Dendritic cell treated with granulocyte-macrophage colony-stimulating factor and Interleukin-4, amounts not matched to agents 40 ng/mL and 50 ng/mL, for 4 days (primary cell): ENCODE measurements at regions not wholly inside any gene's neighbourhood (a gene's known extent, or its start where the extent isn't known, plus 50 kb on each side); places are given as distances from the start of the nearest gene placed in this dataset.
"Not testable (repeated sequence)": the region's sequence is repeated elsewhere in the genome, so short reads cannot be mapped to it uniquely, and the experiment has no call there.

ENCODE experiments used
- H3K27ac Mint-ChIP-seq: one replicate; pipeline ENCODE4 v1.8.0; 2022; ENCODE audit warnings: mild to moderate bottlenecking, mixed read lengths
- H3K27me3 Mint-ChIP-seq: one replicate; pipeline ENCODE4 v1.8.0; 2022; ENCODE audit warnings: mild to moderate bottlenecking, mixed read lengths
- H3K36me3 Mint-ChIP-seq: one replicate; pipeline ENCODE4 v1.8.0; 2022; ENCODE audit warnings: low read depth, mixed read lengths
- H3K4me1 Mint-ChIP-seq: one replicate; pipeline ENCODE4 v1.8.0; 2022; ENCODE audit warnings: low read depth, mixed read lengths
- H3K4me3 Mint-ChIP-seq: one replicate; pipeline ENCODE4 v1.8.0; 2022; ENCODE audit warnings: mild to moderate bottlenecking, moderate library complexity, mixed read lengths
- H3K9me3 Mint-ChIP-seq: one replicate; pipeline ENCODE4 v1.8.0; 2022; ENCODE audit warnings: mixed read lengths
- intact Hi-C: fragments of 100-400 bp; cut with micrococcal nuclease; formaldehyde crosslinking; loops from one replicate; pipeline ENCODE4 v1.15.0; 2022

DNA sequence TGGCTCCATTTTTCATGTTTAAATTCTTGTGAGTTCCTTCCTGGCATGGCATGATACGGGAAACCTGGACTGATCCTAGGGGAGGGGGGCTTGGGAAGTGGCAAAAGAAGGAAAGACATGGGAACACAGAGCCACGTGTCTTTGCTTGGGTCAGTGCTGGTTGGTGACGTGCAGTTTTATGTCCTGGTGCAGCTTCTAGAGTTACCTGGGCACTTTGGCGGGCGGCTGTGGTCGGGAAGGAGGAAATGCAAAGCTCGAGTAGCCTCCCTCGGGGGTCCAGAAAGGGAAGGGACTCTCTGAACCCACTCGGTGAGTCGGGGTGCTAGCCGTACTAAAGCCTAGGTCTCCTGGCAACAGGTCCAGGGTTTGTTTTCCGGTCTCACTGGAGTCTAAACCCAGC, 94.6 kb downstream of the APOB start:
- intact Hi-C loops, result loop anchor here (10.0 kb wide), 1 partner anchor 554 kb away; no protein-coding TSS in a partner anchor
- Mint-ChIP-seq H3K27ac (no peak overlapping the region), H3K27me3 (peaks cover 3% of the 10 kb centered on the region), H3K36me3 (no peaks in the 10 kb centered on the region), H3K4me1 (no peaks in the 10 kb centered on the region), H3K9me3 (no peaks in the 10 kb centered on the region), H3K4me3 (no peak overlapping the region)

DNA sequence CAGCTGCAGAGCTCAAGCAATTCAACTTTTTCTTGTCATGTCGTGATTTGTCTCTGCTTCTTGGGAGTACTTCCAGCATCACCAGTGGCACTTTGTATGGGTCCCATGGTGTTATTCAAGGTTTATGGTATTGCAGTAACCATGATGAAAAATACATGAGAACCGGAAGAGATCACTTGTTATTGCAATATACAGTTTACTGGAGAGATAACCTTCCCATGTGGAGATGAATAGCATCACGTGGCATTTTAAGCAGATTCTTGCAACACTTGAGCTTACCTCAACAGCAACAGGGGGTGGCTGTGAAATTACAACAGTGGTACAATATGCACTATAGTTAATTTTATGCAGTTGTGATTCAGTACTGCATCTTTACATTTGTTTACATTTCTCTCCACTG, 97.4 kb downstream of the APOB start:
- H3K27ac Mint-ChIP-seq, result no peak overlapping the region
- no peak overlapping the region for H3K4me3 Mint-ChIP-seq
- peaks cover 3% of the 10 kb centered on the region for H3K27me3 Mint-ChIP-seq
- H3K36me3 Mint-ChIP-seq, result no peaks in the 10 kb centered on the region
- H3K9me3 Mint-ChIP-seq, result no peaks in the 10 kb centered on the region
- intact Hi-C loops, result loop anchor here (10.0 kb wide), 1 partner anchor 552 kb away; no protein-coding TSS in a partner anchor
- H3K4me1 Mint-ChIP-seq, result no peaks in the 10 kb centered on the region

GRCh38 chr2:20943721-20944120, 100.2 kb downstream of the APOB start:
- not testable (repeated sequence) for H3K27ac Mint-ChIP-seq, H3K4me3 Mint-ChIP-seq, H3K4me1 Mint-ChIP-seq, H3K9me3 Mint-ChIP-seq, H3K36me3 Mint-ChIP-seq, H3K27me3 Mint-ChIP-seq
- intact Hi-C loops, result loop anchor here (10.0 kb wide), 1 partner anchor 549 kb away; no protein-coding TSS in a partner anchor

GRCh38 chr2:20942646-20943125, 101.2 kb downstream of the APOB start:
- intact Hi-C loops, result loop anchor here (10.0 kb wide), 1 partner anchor 548 kb away; no protein-coding TSS in a partner anchor
- H3K9me3 Mint-ChIP-seq, result no peaks in the 10 kb centered on the region
- no peaks in the 10 kb centered on the region for H3K36me3 Mint-ChIP-seq
- peaks cover 3% of the 10 kb centered on the region for H3K27me3 Mint-ChIP-seq
- H3K27ac Mint-ChIP-seq, result no peak overlapping the region
- H3K4me3 Mint-ChIP-seq, result no peak overlapping the region
- no peaks in the 10 kb centered on the region for H3K4me1 Mint-ChIP-seq

GRCh38 chr2:20940856-20941255, 103.0 kb downstream of the APOB start:
- H3K4me3 Mint-ChIP-seq, result no peak overlapping the region
- H3K27ac Mint-ChIP-seq, result no peak overlapping the region
- no peaks in the 10 kb centered on the region for H3K4me1 Mint-ChIP-seq
- no peaks in the 10 kb centered on the region for H3K36me3 Mint-ChIP-seq
- intact Hi-C loops, result loop anchor here (10.0 kb wide), 1 partner anchor 546 kb away; no protein-coding TSS in a partner anchor
- H3K27me3 Mint-ChIP-seq, result peaks cover 3% of the 10 kb centered on the region
- no peaks in the 10 kb centered on the region for H3K9me3 Mint-ChIP-seq

DNA sequence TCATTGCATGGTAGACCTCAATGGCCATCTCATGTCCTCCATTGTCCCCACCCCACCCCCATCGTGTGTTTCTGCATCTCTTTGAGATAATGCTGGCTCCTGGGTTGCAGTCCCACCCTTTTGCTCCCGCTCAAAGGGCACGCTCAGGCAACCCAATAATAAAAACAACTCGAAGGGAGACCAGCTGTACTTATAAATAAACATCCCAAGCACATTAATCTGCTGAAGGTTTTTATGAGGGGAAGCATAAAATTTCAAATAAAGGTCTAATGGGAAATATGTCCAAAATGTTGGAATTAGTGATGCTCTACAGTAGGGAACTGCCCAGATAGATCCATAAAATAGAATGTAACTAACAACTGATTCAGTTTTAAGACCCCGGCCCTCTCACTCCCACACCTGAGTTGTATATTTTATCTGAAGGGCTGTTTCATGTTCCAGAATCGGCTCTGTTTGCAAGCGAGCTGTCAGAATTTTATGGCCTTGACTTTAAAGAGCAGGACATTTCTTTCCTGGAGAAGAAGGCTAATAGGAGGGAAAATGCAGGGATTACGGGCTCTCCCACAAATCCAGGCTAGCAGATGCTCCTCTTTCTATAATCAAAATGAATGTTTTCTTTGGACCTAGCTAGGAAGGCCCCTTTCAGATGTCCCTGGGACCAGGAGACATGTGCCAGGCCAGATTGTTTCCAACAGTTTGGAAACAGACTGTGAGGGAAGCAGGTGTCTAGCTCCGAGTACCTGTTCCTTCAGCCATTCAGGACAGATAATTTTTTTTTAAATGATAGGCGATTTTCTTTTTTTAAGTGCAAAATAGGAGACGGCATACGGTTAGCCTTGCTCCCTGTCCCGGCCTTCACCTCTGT, 103.7 kb downstream of the APOB start:
- H3K9me3 Mint-ChIP-seq, result no peaks in the 10 kb centered on the region
- H3K36me3 Mint-ChIP-seq, result no peaks in the 10 kb centered on the region
- no peaks in the 10 kb centered on the region for H3K4me1 Mint-ChIP-seq
- intact Hi-C loops, result loop anchor here (10.0 kb wide), 1 partner anchor 545 kb away; no protein-coding TSS in a partner anchor
- no peak overlapping the region for H3K27ac Mint-ChIP-seq
- H3K4me3 Mint-ChIP-seq, result no peak overlapping the region
- peaks cover 3% of the 10 kb centered on the region for H3K27me3 Mint-ChIP-seq

GRCh38 chr2:20937353-20937752, 106.5 kb downstream of the APOB start:
- no peaks in the 10 kb centered on the region for H3K9me3 Mint-ChIP-seq
- no peaks in the 10 kb centered on the region for H3K27me3 Mint-ChIP-seq
- no peak overlapping the region for H3K27ac Mint-ChIP-seq
- intact Hi-C loops, result no loop called here
- H3K4me3 Mint-ChIP-seq, result no peak overlapping the region
- H3K4me1 Mint-ChIP-seq, result no peaks in the 10 kb centered on the region
- H3K36me3 Mint-ChIP-seq, result no peaks in the 10 kb centered on the region

DNA sequence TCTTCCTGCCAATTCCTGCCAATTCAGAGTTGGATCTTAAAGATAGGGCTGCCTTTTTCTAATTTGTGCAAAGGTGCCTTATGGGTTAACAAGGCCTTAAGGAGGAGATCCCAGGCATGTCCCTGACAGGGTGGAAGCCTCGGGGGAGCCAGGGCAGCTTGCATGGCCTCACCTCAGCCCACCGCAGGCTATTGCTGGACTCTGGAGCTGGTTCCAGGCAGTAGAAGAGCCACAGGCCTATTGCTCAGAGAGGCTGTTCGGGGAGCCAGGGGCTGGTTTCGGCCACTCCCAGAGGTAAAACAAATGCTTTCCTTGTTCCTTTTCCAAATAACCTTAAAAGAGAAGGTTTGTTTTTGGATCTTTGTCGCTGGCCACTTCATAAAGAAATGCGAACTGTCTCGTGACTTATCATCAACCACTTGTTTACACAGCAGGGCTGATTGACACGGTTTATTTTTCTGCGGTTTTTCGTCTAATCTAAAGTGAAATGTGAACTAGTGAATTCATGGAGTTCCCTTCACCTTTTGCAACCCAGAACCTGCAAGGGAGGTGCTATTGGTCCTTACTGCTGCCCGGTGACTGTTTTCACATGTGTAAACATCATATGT, 108.6 kb downstream of the APOB start:
- H3K4me1 Mint-ChIP-seq, result no peaks in the 10 kb centered on the region
- H3K27me3 Mint-ChIP-seq, result no peaks in the 10 kb centered on the region
- no peaks in the 10 kb centered on the region for H3K9me3 Mint-ChIP-seq
- intact Hi-C loops, result no loop called here
- H3K4me3 Mint-ChIP-seq, result no peak overlapping the region
- H3K27ac Mint-ChIP-seq, result no peak overlapping the region
- H3K36me3 Mint-ChIP-seq, result no peaks in the 10 kb centered on the region

GRCh38 chr2:20934236-20934635, 109.6 kb downstream of the APOB start:
- no peaks in the 10 kb centered on the region for H3K4me1 Mint-ChIP-seq
- no peaks in the 10 kb centered on the region for H3K9me3 Mint-ChIP-seq
- H3K27me3 Mint-ChIP-seq, result no peaks in the 10 kb centered on the region
- H3K27ac Mint-ChIP-seq, result no peak overlapping the region
- H3K4me3 Mint-ChIP-seq, result no peak overlapping the region
- intact Hi-C loops, result no loop called here
- H3K36me3 Mint-ChIP-seq, result no peaks in the 10 kb centered on the region

DNA sequence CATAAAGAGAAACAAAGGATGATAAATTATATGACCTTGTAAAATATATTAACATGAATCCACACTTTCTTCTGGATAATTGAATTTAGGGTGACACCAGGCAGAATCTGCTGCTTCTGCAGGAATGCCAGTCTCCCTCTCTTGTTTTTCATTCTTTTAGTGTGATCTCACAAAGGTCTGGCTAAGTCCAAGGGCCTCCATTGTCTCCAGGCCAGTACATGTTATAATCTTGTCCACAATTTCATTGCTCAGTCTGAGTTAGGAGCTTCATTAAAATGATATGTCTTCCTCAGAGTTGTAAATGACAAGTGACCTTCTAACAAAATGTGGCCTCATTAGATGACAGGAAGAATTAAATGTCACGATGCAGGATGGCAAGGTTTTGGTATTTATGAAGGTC, 110.2 kb downstream of the APOB start:
- Mint-ChIP-seq H3K9me3 (no peaks in the 10 kb centered on the region), H3K27me3 (no peaks in the 10 kb centered on the region), H3K36me3 (no peaks in the 10 kb centered on the region), H3K27ac (no peak overlapping the region), H3K4me1 (no peaks in the 10 kb centered on the region), H3K4me3 (no peak overlapping the region)
- intact Hi-C loops, result no loop called here

GRCh38 chr2:20931346-20931745, 108.4 kb upstream of the LDAH start:
- intact Hi-C loops, result no loop called here
- no peak overlapping the region for H3K4me3 Mint-ChIP-seq
- H3K9me3 Mint-ChIP-seq, result peaks cover 7% of the 10 kb centered on the region
- no peaks in the 10 kb centered on the region for H3K4me1 Mint-ChIP-seq
- H3K36me3 Mint-ChIP-seq, result no peaks in the 10 kb centered on the region
- H3K27me3 Mint-ChIP-seq, result no peaks in the 10 kb centered on the region
- H3K27ac Mint-ChIP-seq, result no peak overlapping the region

DNA sequence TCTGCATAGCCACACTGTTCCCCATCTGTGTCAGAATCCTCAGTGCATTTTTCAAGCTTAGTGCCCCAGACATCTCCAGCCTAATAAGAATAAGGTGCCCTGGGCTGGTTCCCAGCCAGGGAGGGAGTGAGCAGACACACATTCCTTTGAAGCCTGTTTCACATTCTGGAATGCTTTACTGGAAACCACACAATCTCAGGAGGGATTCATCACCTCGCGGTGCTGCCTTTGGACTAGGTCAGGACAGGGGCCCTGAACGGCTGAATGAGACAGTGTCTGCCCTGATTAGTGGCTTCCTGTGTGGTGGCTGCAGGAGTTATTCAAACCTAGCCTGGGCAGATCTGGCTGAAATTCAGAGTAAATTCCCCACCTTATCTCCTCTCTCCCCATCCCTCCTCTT, 108.0 kb upstream of the LDAH start:
- Mint-ChIP-seq H3K27me3 (no peaks in the 10 kb centered on the region), H3K4me1 (no peaks in the 10 kb centered on the region), H3K4me3 (no peak overlapping the region), H3K36me3 (no peaks in the 10 kb centered on the region), H3K9me3 (peaks cover 7% of the 10 kb centered on the region), H3K27ac (no peak overlapping the region)
- intact Hi-C loops, result no loop called here

DNA sequence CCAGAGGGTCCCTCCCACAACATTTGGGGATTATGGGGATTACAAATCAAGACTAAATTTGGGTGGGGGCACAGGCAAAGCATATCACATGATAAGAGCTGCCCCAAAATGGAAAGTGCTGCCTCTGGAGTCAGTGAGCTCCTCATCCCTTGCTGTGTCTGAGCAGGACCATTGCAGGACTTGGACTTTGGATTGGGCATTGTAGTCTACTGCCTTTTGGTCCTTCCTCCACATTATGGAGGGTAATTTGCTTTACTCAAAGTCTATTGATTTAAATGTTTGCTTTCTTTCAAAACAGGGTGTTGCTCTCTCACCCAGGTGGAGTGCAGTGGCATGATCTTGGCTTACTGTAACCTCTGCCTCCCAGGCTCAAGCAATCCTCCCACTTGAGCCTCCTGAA, 106.8 kb upstream of the LDAH start:
- no peaks in the 10 kb centered on the region for H3K36me3 Mint-ChIP-seq
- no peaks in the 10 kb centered on the region for H3K27me3 Mint-ChIP-seq
- peaks cover 7% of the 10 kb centered on the region for H3K9me3 Mint-ChIP-seq
- intact Hi-C loops, result no loop called here
- H3K4me1 Mint-ChIP-seq, result no peaks in the 10 kb centered on the region
- no peak overlapping the region for H3K4me3 Mint-ChIP-seq
- H3K27ac Mint-ChIP-seq, result no peak overlapping the region

DNA sequence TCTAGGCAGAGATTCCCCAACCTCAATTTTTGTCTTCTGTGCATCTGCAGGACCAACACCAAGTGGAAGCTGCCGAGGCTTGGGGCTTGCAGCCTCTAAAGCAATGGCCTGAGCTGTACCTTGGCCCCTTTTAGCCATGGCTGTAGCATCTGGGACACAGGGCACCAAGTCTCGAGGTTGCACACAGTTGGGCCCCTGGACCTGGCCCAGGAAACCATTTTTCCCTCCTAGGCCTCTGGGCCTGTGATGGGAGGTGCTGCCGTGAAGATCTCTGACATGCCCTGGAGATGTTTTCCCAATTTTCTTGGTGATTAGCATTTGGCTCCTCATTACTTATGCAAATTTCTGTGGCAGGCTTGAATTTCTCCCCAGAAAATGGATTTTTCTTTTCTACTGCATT, 105.7 kb upstream of the LDAH start:
- H3K27ac Mint-ChIP-seq, result no peak overlapping the region
- no peak overlapping the region for H3K4me3 Mint-ChIP-seq
- peaks cover 7% of the 10 kb centered on the region for H3K9me3 Mint-ChIP-seq
- intact Hi-C loops, result no loop called here
- no peaks in the 10 kb centered on the region for H3K36me3 Mint-ChIP-seq
- no peaks in the 10 kb centered on the region for H3K4me1 Mint-ChIP-seq
- no peaks in the 10 kb centered on the region for H3K27me3 Mint-ChIP-seq
